ENCODE measurements at regions not wholly inside any gene's neighbourhood (a gene's known extent, or its start where the extent isn't known, plus 50 kb on each side); places are given as distances from the start of the nearest gene placed in this dataset.

DNA sequence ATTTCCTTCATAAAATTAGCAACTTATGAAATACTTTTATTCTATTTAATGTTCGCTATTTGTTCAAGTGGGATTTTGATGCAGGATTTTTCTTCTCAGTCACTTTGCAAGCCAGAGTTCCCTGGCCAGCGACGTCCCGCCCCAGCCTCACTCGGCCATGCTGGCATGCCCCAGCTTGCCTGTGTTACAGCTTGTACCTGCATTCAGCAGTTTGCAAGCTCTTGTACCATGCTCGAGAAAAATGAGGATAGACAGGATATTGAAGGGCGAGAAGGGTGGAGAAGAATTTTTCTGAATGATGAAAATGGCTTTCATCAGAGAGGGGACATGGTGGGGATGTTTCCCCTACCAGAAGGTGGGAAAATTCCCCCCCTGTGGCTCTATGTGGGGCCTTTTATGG lies 2180.2 kb upstream of the PCDH20 start:
- TF ChIP-seq, protein P1, sequence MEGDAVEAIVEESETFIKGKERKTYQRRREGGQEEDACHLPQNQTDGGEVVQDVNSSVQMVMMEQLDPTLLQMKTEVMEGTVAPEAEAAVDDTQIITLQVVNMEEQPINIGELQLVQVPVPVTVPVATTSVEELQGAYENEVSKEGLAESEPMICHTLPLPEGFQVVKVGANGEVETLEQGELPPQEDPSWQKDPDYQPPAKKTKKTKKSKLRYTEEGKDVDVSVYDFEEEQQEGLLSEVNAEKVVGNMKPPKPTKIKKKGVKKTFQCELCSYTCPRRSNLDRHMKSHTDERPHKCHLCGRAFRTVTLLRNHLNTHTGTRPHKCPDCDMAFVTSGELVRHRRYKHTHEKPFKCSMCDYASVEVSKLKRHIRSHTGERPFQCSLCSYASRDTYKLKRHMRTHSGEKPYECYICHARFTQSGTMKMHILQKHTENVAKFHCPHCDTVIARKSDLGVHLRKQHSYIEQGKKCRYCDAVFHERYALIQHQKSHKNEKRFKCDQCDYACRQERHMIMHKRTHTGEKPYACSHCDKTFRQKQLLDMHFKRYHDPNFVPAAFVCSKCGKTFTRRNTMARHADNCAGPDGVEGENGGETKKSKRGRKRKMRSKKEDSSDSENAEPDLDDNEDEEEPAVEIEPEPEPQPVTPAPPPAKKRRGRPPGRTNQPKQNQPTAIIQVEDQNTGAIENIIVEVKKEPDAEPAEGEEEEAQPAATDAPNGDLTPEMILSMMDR (IDR thresholded peaks at IDR 0.05) = no peak
- no peak for TF ChIP-seq POLR2A (IDR thresholded peaks at IDR 0.05)
